ENCODE measurements at regions not wholly inside any gene's neighbourhood (a gene's known extent, or its start where the extent isn't known, plus 50 kb on each side); places are given as distances from the start of the nearest gene placed in this dataset.

GRCh38 chr5:142508591-142508990 lies 177.3 kb downstream of the FGF1 start:
- DNase-seq (ENCODE audit: low read depth) = no peak

GRCh38 chr5:142507531-142508372 lies 178.1 kb downstream of the FGF1 start:
- no peak for DNase-seq (ENCODE audit: low read depth)

DNA sequence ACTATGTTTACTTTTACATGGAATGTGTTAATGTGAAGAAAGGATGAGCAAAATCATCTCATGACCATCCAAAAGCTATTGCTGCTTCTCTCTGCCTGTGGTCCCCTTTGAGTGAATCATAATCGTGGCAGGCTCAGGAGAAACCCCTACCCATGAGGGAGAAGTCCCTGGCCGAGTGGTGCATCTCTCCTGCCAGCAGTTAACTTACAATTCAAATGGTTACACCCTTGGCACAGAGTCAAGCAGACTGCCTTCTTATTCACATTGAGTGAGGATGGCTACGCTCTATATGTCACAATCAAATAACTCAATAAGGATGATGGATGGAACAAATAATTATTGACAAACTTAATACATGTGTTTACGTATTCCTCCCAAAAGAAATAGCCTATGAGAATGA lies 179.1 kb downstream of the FGF1 start:
- DNase-seq (ENCODE audit: low read depth) = no peak

GRCh38 chr5:142506046-142506445 lies 179.8 kb downstream of the FGF1 start:
- DNase-seq (ENCODE audit: low read depth) = peak; percentile 36

GRCh38 chr5:142501890-142502289 lies 177.1 kb upstream of the SPRY4 start:
- DNase-seq (ENCODE audit: low read depth) = no peak

DNA sequence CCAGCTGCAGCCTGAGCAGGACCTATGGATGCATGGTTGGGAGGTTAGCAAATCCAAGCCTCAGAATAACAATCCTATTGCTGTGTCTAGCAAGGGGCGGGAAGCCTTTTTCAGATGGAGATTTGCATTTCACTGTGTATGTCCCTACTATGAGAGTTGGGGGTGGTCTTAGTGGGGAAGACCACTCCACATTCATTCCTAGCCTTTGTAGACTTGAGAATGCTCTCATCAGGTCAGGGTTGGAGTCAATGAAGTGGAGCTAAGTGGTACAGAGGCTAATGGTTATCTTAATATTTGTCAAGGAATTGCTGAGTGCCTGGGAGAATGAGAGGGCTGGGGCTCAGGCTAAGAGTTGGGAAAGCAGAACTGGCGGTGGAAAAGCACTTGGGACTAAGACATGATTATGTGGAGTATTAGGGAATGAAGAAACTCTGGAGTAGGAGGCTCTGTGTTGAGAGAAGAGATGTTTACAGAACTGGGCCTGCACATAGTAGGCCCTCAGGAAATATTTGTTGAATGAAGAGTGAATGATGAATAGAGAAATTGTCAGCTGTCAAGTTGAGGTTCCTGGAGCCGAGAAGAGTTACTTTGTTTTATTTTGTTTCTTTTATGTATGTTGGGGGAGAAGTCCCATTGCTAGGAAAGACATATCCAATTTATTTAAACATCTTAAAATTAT lies 175.5 kb upstream of the SPRY4 start:
- DNase-seq (ENCODE audit: low read depth) = no peak

GRCh38 chr5:142499591-142500226 lies 174.9 kb upstream of the SPRY4 start:
- no peak for DNase-seq (ENCODE audit: low read depth)

GRCh38 chr5:142498298-142498697 lies 173.5 kb upstream of the SPRY4 start:
- no peak for DNase-seq (ENCODE audit: low read depth)

DNA sequence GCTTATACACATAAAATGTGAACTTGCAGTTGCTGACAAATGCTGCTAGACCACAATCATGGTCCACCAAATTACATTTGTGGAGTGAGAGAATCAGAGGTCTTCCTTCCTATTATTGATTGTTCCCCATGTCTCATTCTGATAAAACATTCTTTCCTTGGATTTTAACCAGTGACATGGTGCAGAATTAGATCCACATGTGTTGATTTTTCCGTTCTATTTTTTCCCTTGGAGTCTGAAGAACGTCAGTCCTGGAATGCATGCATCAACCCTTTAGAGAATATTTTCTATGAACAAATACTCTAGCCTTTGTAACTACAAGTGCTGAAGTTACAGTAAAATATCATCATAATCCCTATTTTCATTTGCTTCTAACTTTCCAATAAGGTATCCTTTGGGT lies 170.7 kb upstream of the SPRY4 start:
- no peak for DNase-seq (ENCODE audit: low read depth)

- DNase-seq (ENCODE audit: low read depth) = no peak
Measured at GRCh38 chr5:142493875-142494518, 169.2 kb upstream of the SPRY4 start.

DNA sequence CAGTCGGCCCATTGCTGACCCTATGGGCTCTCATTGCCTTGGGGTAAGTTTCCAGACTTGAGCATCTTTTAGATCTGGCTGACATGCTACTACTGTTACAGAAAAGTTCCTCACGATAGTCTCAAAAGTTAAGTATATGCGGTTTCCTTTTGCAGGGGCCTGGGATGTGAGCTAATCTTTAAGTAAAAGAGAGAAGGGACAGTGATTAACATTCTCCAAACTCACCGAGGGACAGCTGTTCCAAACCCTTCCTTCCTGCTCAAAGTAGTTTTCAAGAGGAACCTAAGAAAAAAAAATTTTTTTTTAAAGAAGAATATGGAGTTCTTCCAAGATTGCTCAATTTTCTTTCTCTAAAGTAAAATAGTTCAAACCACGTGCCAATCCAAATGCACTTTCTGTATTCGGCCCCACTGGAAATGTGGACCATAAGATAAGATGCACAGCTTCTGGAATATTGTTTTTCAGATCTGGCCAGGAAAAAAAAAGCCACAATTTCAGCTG lies 168.0 kb upstream of the SPRY4 start:
- DNase-seq (ENCODE audit: low read depth) = peak; percentile 62

- DNase-seq (ENCODE audit: low read depth) = no peak
Measured at GRCh38 chr5:142491679-142492078, 166.9 kb upstream of the SPRY4 start.

GRCh38 chr5:142491270-142491669 lies 166.4 kb upstream of the SPRY4 start:
- no peak for DNase-seq (ENCODE audit: low read depth)

GRCh38 chr5:142486581-142486980 lies 161.8 kb upstream of the SPRY4 start:
- peak; percentile 91 for DNase-seq (ENCODE audit: low read depth)

- no peak for DNase-seq (ENCODE audit: low read depth)
Measured at GRCh38 chr5:142486020-142486419, 161.2 kb upstream of the SPRY4 start.

- peak; percentile 38 for DNase-seq (ENCODE audit: low read depth)
Measured at GRCh38 chr5:142484821-142485387, 160.1 kb upstream of the SPRY4 start.

- DNase-seq (ENCODE audit: low read depth) = no peak
Measured at GRCh38 chr5:142482207-142482606, 157.4 kb upstream of the SPRY4 start.

GRCh38 chr5:142481410-142481809 lies 156.6 kb upstream of the SPRY4 start:
- no peak for DNase-seq (ENCODE audit: low read depth)

GRCh38 chr5:142479854-142480519 lies 155.2 kb upstream of the SPRY4 start:
- DNase-seq (ENCODE audit: low read depth) = no peak

DNA sequence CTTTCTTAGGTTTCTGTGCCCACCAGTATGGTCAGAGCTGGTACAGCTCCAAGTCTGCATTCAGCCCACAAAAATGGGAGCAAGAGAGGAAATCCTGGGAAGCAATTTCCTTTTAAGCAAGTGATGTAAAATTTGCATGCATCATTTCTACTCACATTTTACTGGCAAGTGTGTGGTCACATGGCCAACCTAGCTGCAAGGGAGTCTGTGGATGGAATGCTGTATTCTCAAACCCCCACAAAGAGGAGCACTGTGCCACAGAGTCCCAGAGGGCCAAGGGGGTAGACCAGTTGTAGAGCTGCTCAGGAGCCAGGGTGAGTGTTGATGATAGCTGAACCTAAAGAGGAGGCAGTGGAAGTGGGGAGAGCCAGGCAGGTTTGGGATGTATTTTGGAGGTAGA lies 154.3 kb upstream of the SPRY4 start:
- no peak for DNase-seq (ENCODE audit: low read depth)

- no peak for DNase-seq (ENCODE audit: low read depth)
Measured at GRCh38 chr5:142478113-142478512, 153.3 kb upstream of the SPRY4 start.
